ENCODE measurements at regions not wholly inside any gene's neighbourhood (a gene's known extent, or its start where the extent isn't known, plus 50 kb on each side); places are given as distances from the start of the nearest gene placed in this dataset.

- H4K20me1 ChIP-seq (ENCODE audit: insufficient read depth, poor library complexity, severe bottlenecking) = no peaks in the 10 kb centered on the region
- H3K79me2 ChIP-seq = peaks cover 2% of the 10 kb centered on the region
- no peaks in the 10 kb centered on the region for H3K9me2 ChIP-seq (replicated peaks; ENCODE audit: insufficient read depth)
- H3K4me2 ChIP-seq = peak overlapping the region; percentile 94
- no peak for TF ChIP-seq EZH2 (IDR thresholded peaks at IDR 0.05; ENCODE audit: borderline replicate concordance)
- TF ChIP-seq EZH2phosphoT487 (IDR thresholded peaks at IDR 0.05; ENCODE audit: low read depth, severe bottlenecking, unreplicated experiment) = no peak
- no peak for TF ChIP-seq CTCF (IDR thresholded peaks at IDR 0.05; ENCODE audit: poor library complexity)
- WGBS (ENCODE audit: low lambda C conversion rate, missing lambda C conversion rate) = 58% methylated on average over 9 of the region's 9 CpGs
- no peak for DNase-seq (ENCODE audit: low spot score)
- no peaks in the 10 kb centered on the region for H3K27me3 ChIP-seq
- no peak overlapping the region for H3K4me3 ChIP-seq
- peak overlapping the region; percentile 90 for H2AFZ ChIP-seq
- peaks cover 56% of the 10 kb centered on the region for H3K4me1 ChIP-seq (ENCODE audit: insufficient read depth)
- H3K27ac ChIP-seq = peak overlapping the region; percentile 79
- no peaks in the 10 kb centered on the region for H3K9me3 ChIP-seq (ENCODE audit: low read depth)
- H3K36me3 ChIP-seq (replicated peaks; ENCODE audit: insufficient read depth, low read depth) = no peaks in the 10 kb centered on the region
These were observed 246.6 kb upstream of the ANKRD55 start for GRCh38 chr5:56479696-56480077.

- Histone ChIP-seq H3K4me2 (no peak overlapping the region), H3K36me3 (replicated peaks; ENCODE audit: insufficient read depth, low read depth) (no peaks in the 10 kb centered on the region), H3K9me2 (replicated peaks; ENCODE audit: insufficient read depth) (no peaks in the 10 kb centered on the region), H3K27me3 (no peaks in the 10 kb centered on the region), H4K20me1 (ENCODE audit: insufficient read depth, poor library complexity, severe bottlenecking) (no peaks in the 10 kb centered on the region), H3K9me3 (ENCODE audit: low read depth) (no peaks in the 10 kb centered on the region), H3K27ac (peak overlapping the region; percentile 79), H3K4me3 (no peak overlapping the region), H2AFZ (no peak overlapping the region), H3K4me1 (ENCODE audit: insufficient read depth) (peaks cover 56% of the 10 kb centered on the region), H3K79me2 (peaks cover 2% of the 10 kb centered on the region)
- DNase-seq (ENCODE audit: low spot score) = no peak
- WGBS (ENCODE audit: low lambda C conversion rate, missing lambda C conversion rate) = 96% methylated on average over 3 of the region's 3 CpGs
- no peak for TF ChIP-seq CTCF (IDR thresholded peaks at IDR 0.05; ENCODE audit: poor library complexity)
- no peak for TF ChIP-seq EZH2phosphoT487 (IDR thresholded peaks at IDR 0.05; ENCODE audit: low read depth, severe bottlenecking, unreplicated experiment)
- no peak for TF ChIP-seq EZH2 (IDR thresholded peaks at IDR 0.05; ENCODE audit: borderline replicate concordance)
These were observed 246.0 kb upstream of the ANKRD55 start for GRCh38 chr5:56479126-56479525.

GRCh38 chr5:56478062-56478461 is 244.9 kb upstream of the ANKRD55 start:
- Histone ChIP-seq H3K79me2 (peaks cover 2% of the 10 kb centered on the region), H3K27me3 (no peaks in the 10 kb centered on the region), H3K9me3 (ENCODE audit: low read depth) (no peaks in the 10 kb centered on the region), H4K20me1 (ENCODE audit: insufficient read depth, poor library complexity, severe bottlenecking) (no peaks in the 10 kb centered on the region), H3K4me1 (ENCODE audit: insufficient read depth) (peaks cover 56% of the 10 kb centered on the region), H3K36me3 (replicated peaks; ENCODE audit: insufficient read depth, low read depth) (no peaks in the 10 kb centered on the region), H3K9me2 (replicated peaks; ENCODE audit: insufficient read depth) (no peaks in the 10 kb centered on the region), H3K4me3 (no peak overlapping the region), H3K27ac (no peak overlapping the region), H3K4me2 (no peak overlapping the region), H2AFZ (no peak overlapping the region)
- TF ChIP-seq CTCF (IDR thresholded peaks at IDR 0.05; ENCODE audit: poor library complexity) (no peak), EZH2phosphoT487 (IDR thresholded peaks at IDR 0.05; ENCODE audit: low read depth, severe bottlenecking, unreplicated experiment) (no peak), EZH2 (IDR thresholded peaks at IDR 0.05; ENCODE audit: borderline replicate concordance) (no peak)
- DNase-seq (ENCODE audit: low spot score) = no peak
- WGBS (ENCODE audit: low lambda C conversion rate, missing lambda C conversion rate) = 99% methylated on average over 3 of the region's 3 CpGs

- peaks cover 2% of the 10 kb centered on the region for H3K79me2 ChIP-seq
- no peaks in the 10 kb centered on the region for H4K20me1 ChIP-seq (ENCODE audit: insufficient read depth, poor library complexity, severe bottlenecking)
- H3K9me2 ChIP-seq (replicated peaks; ENCODE audit: insufficient read depth) = no peaks in the 10 kb centered on the region
- DNase-seq (ENCODE audit: low spot score) = no peak
- no peak overlapping the region for H2AFZ ChIP-seq
- H3K4me3 ChIP-seq = no peak overlapping the region
- TF ChIP-seq CTCF (IDR thresholded peaks at IDR 0.05; ENCODE audit: poor library complexity) (no peak), EZH2phosphoT487 (IDR thresholded peaks at IDR 0.05; ENCODE audit: low read depth, severe bottlenecking, unreplicated experiment) (no peak), EZH2 (IDR thresholded peaks at IDR 0.05; ENCODE audit: borderline replicate concordance) (no peak)
- H3K9me3 ChIP-seq (ENCODE audit: low read depth) = no peaks in the 10 kb centered on the region
- peak overlapping the region; percentile 39 for H3K4me2 ChIP-seq
- no peaks in the 10 kb centered on the region for H3K36me3 ChIP-seq (replicated peaks; ENCODE audit: insufficient read depth, low read depth)
- peak overlapping the region; percentile 49 for H3K27ac ChIP-seq
- peaks cover 48% of the 10 kb centered on the region for H3K4me1 ChIP-seq (ENCODE audit: insufficient read depth)
- WGBS (ENCODE audit: low lambda C conversion rate, missing lambda C conversion rate) = 48% methylated on average over 5 of the region's 5 CpGs
- H3K27me3 ChIP-seq = no peaks in the 10 kb centered on the region
These were observed 243.3 kb upstream of the ANKRD55 start for GRCh38 chr5:56476487-56476856.
